ENCODE measurements at regions not wholly inside any gene's neighbourhood (a gene's known extent, or its start where the extent isn't known, plus 50 kb on each side); places are given as distances from the start of the nearest gene placed in this dataset.

- BruUV-seq (replicated peaks) = no TSS peak
- DNase-seq (ENCODE audit: low read depth, low spot score) (no peak), ATAC-seq (no peak)
- in situ Hi-C loops (cut with HindIII; ENCODE audit: low pct_unique_long_range_greater_than_20kb, low sequenced_read_pairs) (no loop called here), intact Hi-C loops (cut with micrococcal nuclease; ENCODE audit: unreplicated experiment) (no loop called here)
- POLR2A ChIA-PET = interaction anchor here (0.6 kb wide), 1 partner anchor 318 kb away, joined by 4 read pairs; no protein-coding TSS in a partner anchor
- no peaks in the 10 kb centered on the region for H3K27me3 ChIP-seq (ENCODE audit: control insufficient read depth, insufficient read depth, low read length)
- H3K4me3 ChIP-seq (ENCODE audit: low read depth in 2 of 2, low read length in 2 of 2) = no peak overlapping the region
- no peaks in the 10 kb centered on the region for H3K9me3 ChIP-seq (ENCODE audit: control insufficient read depth, insufficient read depth, low read depth, low read length)
- TF ChIP-seq POLR2AphosphoS5 (IDR thresholded peaks at IDR 0.05; ENCODE audit: low read depth, low read length) (no peak), CTCF (IDR thresholded peaks at IDR 0.05) (no peak), SIN3A (IDR thresholded peaks at IDR 0.05; ENCODE audit: borderline replicate concordance, insufficient read depth, low read depth, low read length) (no peak)
- no peaks in the 10 kb centered on the region for H3K4me1 ChIP-seq (ENCODE audit: control insufficient read depth, insufficient read depth, low read length)
- CTCF ChIA-PET = no interaction called here
- H3K27ac ChIP-seq (ENCODE audit: low read length) = no peak overlapping the region
- no peaks in the 10 kb centered on the region for H3K36me3 ChIP-seq (ENCODE audit: control insufficient read depth, insufficient read depth, low read length)
These were observed 76.0 kb upstream of the ZNF423 start for GRCh38 chr16:49931916-49932315.

- intact Hi-C loops (cut with micrococcal nuclease; ENCODE audit: unreplicated experiment) = no loop called here
- no peaks in the 10 kb centered on the region for H3K4me1 ChIP-seq (ENCODE audit: control insufficient read depth, insufficient read depth, low read length)
- BruUV-seq (replicated peaks) = no TSS peak
- POLR2A ChIA-PET = interaction anchor here (0.6 kb wide), 1 partner anchor 318 kb away, joined by 4 read pairs; no protein-coding TSS in a partner anchor
- no peaks in the 10 kb centered on the region for H3K36me3 ChIP-seq (ENCODE audit: control insufficient read depth, insufficient read depth, low read length)
- CTCF ChIA-PET = no interaction called here
- in situ Hi-C loops (cut with HindIII; ENCODE audit: low pct_unique_long_range_greater_than_20kb, low sequenced_read_pairs) = no loop called here
- no peak for ATAC-seq
- no peaks in the 10 kb centered on the region for H3K9me3 ChIP-seq (ENCODE audit: control insufficient read depth, insufficient read depth, low read depth, low read length)
- H3K4me3 ChIP-seq (ENCODE audit: low read depth in 2 of 2, low read length in 2 of 2) = no peak overlapping the region
- TF ChIP-seq TCF7L2 (IDR thresholded peaks at IDR 0.05; ENCODE audit: low read depth, low read length) (no peak), CTCF (IDR thresholded peaks at IDR 0.05) (no peak), POLR2AphosphoS5 (IDR thresholded peaks at IDR 0.05; ENCODE audit: low read depth, low read length) (no peak), REST (IDR thresholded peaks at IDR 0.05; ENCODE audit: insufficient read depth in 1 of 2, low read depth in 2 of 2, low read length in 1 of 2) (no peak), SIN3A (IDR thresholded peaks at IDR 0.05; ENCODE audit: borderline replicate concordance, insufficient read depth, low read depth, low read length) (no peak)
- no peaks in the 10 kb centered on the region for H3K27me3 ChIP-seq (ENCODE audit: control insufficient read depth, insufficient read depth, low read length)
- no peak overlapping the region for H3K27ac ChIP-seq (ENCODE audit: low read length)
- no peak for DNase-seq (ENCODE audit: low read depth, low spot score)
These were observed 76.5 kb upstream of the ZNF423 start for GRCh38 chr16:49932434-49932833.
